HEK293 (cell line): ENCODE measurements at regions not wholly inside any gene's neighbourhood (a gene's known extent, or its start where the extent isn't known, plus 50 kb on each side); places are given as distances from the start of the nearest gene placed in this dataset.

Source experiments
- CTCF ChIA-PET: fragments of 350-600 bp; formaldehyde crosslinking; extraction: SDS; loops from one replicate; lab custom pipeline; 2021; ENCODE audit warnings: antibody characterized with exemption; lab: Yijun Ruan, JAX
- POLR2A ChIA-PET: fragments of 300-600 bp; formaldehyde crosslinking; extraction: SDS; loops from one replicate; lab custom pipeline; 2020; ENCODE audit warnings: antibody characterized with exemption, inconsistent platforms; lab: Yijun Ruan, JAX
- H3K27ac ChIP-seq: fragments of 200-500 bp; sonication (Bioruptor generic); 2 replicates; pipeline ENCODE4 v1.5.1; 2014; ENCODE audit warnings: low read depth, low read length, control low read depth, inconsistent platforms; ENCODE audit errors: extremely low read depth
- H3K36me3 ChIP-seq, 2 experiments: fragments of 200-500 bp in 1 of 2; sonication (Bioruptor generic) in 1 of 2; 1 replicate in 1 of 2; 2 replicates in 1 of 2; pipeline ENCODE4 v1.5.1; 2014 to 2017; ENCODE audit warnings: inconsistent platforms in 2 of 2, low read length in 2 of 2; ENCODE audit not compliant: control insufficient read depth in 2 of 2, insufficient read depth in 1 of 2
- H3K4me1 ChIP-seq: fragments of 200-500 bp; sonication (Bioruptor generic); 2 replicates; pipeline ENCODE4 v1.5.1; 2014; ENCODE audit warnings: mild to moderate bottlenecking, low read length, inconsistent platforms; ENCODE audit not compliant: control insufficient read depth, insufficient read depth
- H3K4me3 ChIP-seq: 2 replicates; pipeline ENCODE4 v1.5.1; 2011; ENCODE audit warnings: low read depth, mild to moderate bottlenecking, control low read depth, low read length, moderate library complexity
- H3K9me3 ChIP-seq: fragments of 200-500 bp; sonication (Bioruptor generic); 2 replicates; pipeline ENCODE4 v1.5.1; 2014; ENCODE audit warnings: low read depth, low read length, inconsistent platforms; ENCODE audit not compliant: control insufficient read depth, insufficient read depth
- ATF2 ChIP-seq: fragments of 450-650 bp; formaldehyde crosslinking; IDR thresholded peaks from 2 replicates; pipeline ENCODE4 v1.5.1; 2016; ENCODE audit warnings: missing biosample characterization, missing genetic modification characterization, low read depth
- GFI1B ChIP-seq: fragments of 450-650 bp; formaldehyde crosslinking; IDR thresholded peaks from 2 replicates; pipeline ENCODE4 v1.5.1; 2016; ENCODE audit warnings: missing biosample characterization, missing genetic modification characterization
- GLIS2 ChIP-seq: fragments of 450-650 bp; formaldehyde crosslinking; IDR thresholded peaks from 2 replicates; pipeline ENCODE4 v1.5.1; 2016; ENCODE audit warnings: missing biosample characterization, missing genetic modification characterization
- HOXD13 ChIP-seq: sonication (generic); formaldehyde crosslinking; IDR thresholded peaks from 2 replicates; pipeline ENCODE4 v1.8.0; 2022; ENCODE audit warnings: missing genetic modification reagents, borderline replicate concordance
- SCRT2 ChIP-seq: fragments of 450-650 bp; formaldehyde crosslinking; IDR thresholded peaks from 2 replicates; pipeline ENCODE4 v1.5.1; 2016; ENCODE audit warnings: missing biosample characterization, missing genetic modification characterization
- YY2 ChIP-seq: fragments of 450-650 bp; formaldehyde crosslinking; IDR thresholded peaks from 2 replicates; pipeline ENCODE4 v1.5.1; 2016; ENCODE audit warnings: missing biosample characterization, missing genetic modification characterization
- ZBTB8A ChIP-seq: fragments of 450-650 bp; formaldehyde crosslinking; IDR thresholded peaks from 2 replicates; pipeline ENCODE4 v1.5.1; 2016; ENCODE audit warnings: missing biosample characterization, missing genetic modification characterization
- ZIC2 ChIP-seq: fragments of 450-650 bp; formaldehyde crosslinking; IDR thresholded peaks from 2 replicates; pipeline ENCODE4 v1.5.1; 2016; ENCODE audit warnings: missing biosample characterization, missing genetic modification characterization
- ZNF133 ChIP-seq: fragments of 450-650 bp; formaldehyde crosslinking; IDR thresholded peaks from 2 replicates; pipeline ENCODE4 v1.5.1; 2016; ENCODE audit warnings: missing biosample characterization, missing genetic modification characterization
- ZNF2 ChIP-seq: fragments of 450-650 bp; formaldehyde crosslinking; IDR thresholded peaks from 2 replicates; pipeline ENCODE4 v1.5.1; 2016; ENCODE audit warnings: missing biosample characterization, missing genetic modification characterization
- ZNF292 ChIP-seq: fragments of 450-650 bp; formaldehyde crosslinking; IDR thresholded peaks from 2 replicates; pipeline ENCODE4 v1.5.1; 2016; ENCODE audit warnings: low read depth, missing biosample characterization, missing genetic modification characterization, borderline replicate concordance
- ZNF449 ChIP-seq: fragments of 450-650 bp; formaldehyde crosslinking; IDR thresholded peaks from 2 replicates; pipeline ENCODE4 v1.5.1; 2017; ENCODE audit warnings: missing biosample characterization, mild to moderate bottlenecking, missing genetic modification characterization, moderate library complexity
- ZNF548 ChIP-seq: fragments of 450-650 bp; formaldehyde crosslinking; IDR thresholded peaks from 2 replicates; pipeline ENCODE4 v1.5.1; 2016; ENCODE audit warnings: missing biosample characterization, missing genetic modification characterization
- ZNF555 ChIP-seq: fragments of 450-650 bp; formaldehyde crosslinking; conservative IDR thresholded peaks from 2 replicates; pipeline ENCODE4 v1.5.1; 2017; ENCODE audit warnings: missing biosample characterization, mild to moderate bottlenecking, missing genetic modification characterization, inconsistent platforms
- ZNF639 ChIP-seq: fragments of 450-650 bp; formaldehyde crosslinking; IDR thresholded peaks from 2 replicates; pipeline ENCODE4 v1.5.1; 2016; ENCODE audit warnings: missing biosample characterization, missing genetic modification characterization
- ZNF658 ChIP-seq: fragments of 450-650 bp; formaldehyde crosslinking; IDR thresholded peaks from 2 replicates; pipeline ENCODE4; 2016; ENCODE audit warnings: missing biosample characterization, missing genetic modification characterization
- ZNF664 ChIP-seq: fragments of 450-650 bp; formaldehyde crosslinking; IDR thresholded peaks from 2 replicates; pipeline ENCODE4 v1.5.1; 2016; ENCODE audit warnings: missing biosample characterization, missing genetic modification characterization
- ZNF792 ChIP-seq: fragments of 450-650 bp; formaldehyde crosslinking; IDR thresholded peaks from 2 replicates; pipeline ENCODE4 v1.5.1; 2016; ENCODE audit warnings: missing biosample characterization, missing genetic modification characterization
- ZSCAN23 ChIP-seq: fragments of 450-650 bp; formaldehyde crosslinking; IDR thresholded peaks from 2 replicates; pipeline ENCODE4 v1.5.1; 2016; ENCODE audit warnings: missing biosample characterization, missing genetic modification characterization
- ZSCAN4 ChIP-seq: fragments of 450-650 bp; formaldehyde crosslinking; IDR thresholded peaks from 2 replicates; pipeline ENCODE4 v1.5.1; 2017; ENCODE audit warnings: missing biosample characterization, missing genetic modification characterization

GRCh38 chr12:58270966-58271705 is 329.8 kb downstream of the ATP23 start:
- TF ChIP-seq ZNF555 (no peak), ZNF548 (no peak), ZIC2 (no peak), ZSCAN4 (tag by site-specific recombination) (no peak), YY2 (no peak), ZNF658 (tag by site-specific recombination) (no peak), ZSCAN23 (tag by site-specific recombination) (no peak), HOXD13 (no peak), GFI1B (tag by site-specific recombination) (no peak), ZNF292 (no peak), ATF2 (no peak), GLIS2 (tag by site-specific recombination) (no peak), ZNF639 (no peak), ZNF2 (no peak), SCRT2 (tag by site-specific recombination) (no peak), ZNF449 (tag by site-specific recombination) (no peak), ZNF133 (tag by site-specific recombination) (no peak), ZBTB8A (tag by site-specific recombination) (no peak), ZNF664 (tag by site-specific recombination) (no peak)

GRCh38 chr12:58272461-58272860 is 331.1 kb downstream of the ATP23 start:
- H3K36me3 ChIP-seq = no peaks in the 10 kb centered on the region
- CTCF ChIA-PET = no interaction called here
- no peaks in the 10 kb centered on the region for H3K9me3 ChIP-seq
- no peak for TF ChIP-seq ZNF792 (tag by site-specific recombination)
- H3K27ac ChIP-seq = no peak overlapping the region
- H3K4me1 ChIP-seq = no peaks in the 10 kb centered on the region
- no peak overlapping the region for H3K4me3 ChIP-seq
- POLR2A ChIA-PET = no interaction called here

More at GRCh38 chr12:58270966-58271705, 329.8 kb downstream of the ATP23 start:
- Histone ChIP-seq H3K4me3 (no peak overlapping the region), H3K27ac (no peak overlapping the region), H3K4me1 (no peaks in the 10 kb centered on the region), H3K9me3 (no peaks in the 10 kb centered on the region), H3K36me3 (no peaks in the 10 kb centered on the region)
- POLR2A ChIA-PET = no interaction called here
- CTCF ChIA-PET = no interaction called here
